B cell (primary cell): ENCODE measurements at regions not wholly inside any gene's neighbourhood (a gene's known extent, or its start where the extent isn't known, plus 50 kb on each side); places are given as distances from the start of the nearest gene placed in this dataset.

ENCODE experiments used
- CTCF ChIP-seq: fragments of 200-600 bp; IDR thresholded peaks from one replicate; pipeline ENCODE4 v1.8.0; 2022; ENCODE audit warnings: antibody characterized with exemption, mild to moderate bottlenecking
- EZH2 ChIP-seq: IDR thresholded peaks from 2 replicates; pipeline ENCODE4 v1.6.1; 2012; ENCODE audit warnings: borderline replicate concordance, low read depth, mild to moderate bottlenecking, moderate library complexity, low read length; ENCODE audit not compliant: insufficient read depth, poor library complexity, severe bottlenecking

GRCh38 chr13:103203735-103204330 lies 137.6 kb upstream of the SLC10A2 start:
- no peak for TF ChIP-seq CTCF
- TF ChIP-seq EZH2, result no peak
